Dedifferentiated amniotic fluid mesenchymal stem cell (primary cell): ENCODE measurements at regions not wholly inside any gene's neighbourhood (a gene's known extent, or its start where the extent isn't known, plus 50 kb on each side); places are given as distances from the start of the nearest gene placed in this dataset.

Source experiments
- DNase-seq: peaks from one replicate; pipeline ENCODE4 v3.0.0-alpha.2; 2016; ENCODE audit errors: extremely low spot score

- no peak for DNase-seq
These were observed 108.9 kb upstream of the SPRY4 start for GRCh38 chr5:142433526-142434321.

- no peak for DNase-seq
These were observed 108.1 kb upstream of the SPRY4 start for GRCh38 chr5:142432961-142433360.

GRCh38 chr5:142432369-142432863 lies 107.6 kb upstream of the SPRY4 start:
- no peak for DNase-seq

GRCh38 chr5:142428773-142429473 lies 104.1 kb upstream of the SPRY4 start:
- no peak for DNase-seq

GRCh38 chr5:142428036-142428772 lies 103.4 kb upstream of the SPRY4 start:
- DNase-seq, result no peak

GRCh38 chr5:142427529-142427928 lies 102.7 kb upstream of the SPRY4 start:
- DNase-seq, result no peak

- DNase-seq, result no peak
These were observed 102.2 kb upstream of the SPRY4 start for GRCh38 chr5:142427015-142427364.

GRCh38 chr5:142426129-142427014 lies 101.6 kb upstream of the SPRY4 start:
- no peak for DNase-seq

- no peak for DNase-seq
These were observed 100.7 kb upstream of the SPRY4 start for GRCh38 chr5:142425286-142426065.

GRCh38 chr5:142422429-142422828 lies 97.6 kb upstream of the SPRY4 start:
- peak; percentile 34 for DNase-seq

GRCh38 chr5:142421621-142422397 lies 97.0 kb upstream of the SPRY4 start:
- DNase-seq, result no peak

GRCh38 chr5:142421228-142421617 lies 96.4 kb upstream of the SPRY4 start:
- no peak for DNase-seq

GRCh38 chr5:142420561-142421227 lies 95.9 kb upstream of the SPRY4 start:
- no peak for DNase-seq

- no peak for DNase-seq
These were observed 87.8 kb upstream of the SPRY4 start for GRCh38 chr5:142412581-142412980.

GRCh38 chr5:142411656-142412425 lies 87.0 kb upstream of the SPRY4 start:
- DNase-seq, result no peak

- no peak for DNase-seq
These were observed 86.3 kb upstream of the SPRY4 start for GRCh38 chr5:142411103-142411502.

GRCh38 chr5:142408981-142409481 lies 84.2 kb upstream of the SPRY4 start:
- DNase-seq, result no peak

GRCh38 chr5:142408536-142408935 lies 83.7 kb upstream of the SPRY4 start:
- DNase-seq, result no peak
